GM12873 (cell line): ENCODE measurements at regions not wholly inside any gene's neighbourhood (a gene's known extent, or its start where the extent isn't known, plus 50 kb on each side); places are given as distances from the start of the nearest gene placed in this dataset.

Source experiments
- TF ChIP-seq, protein P1 (sequence below): IDR thresholded peaks from 2 replicates; pipeline ENCODE4 v1.5.1; 2012; ENCODE audit warnings: low read depth, mild to moderate bottlenecking, moderate library complexity, low read length, control low read depth; ENCODE audit not compliant: insufficient read depth; ENCODE audit errors: missing control alignments

GRCh38 chr5:107223066-107223465 is 447.7 kb downstream of the EFNA5 start:
- TF ChIP-seq, protein P1, sequence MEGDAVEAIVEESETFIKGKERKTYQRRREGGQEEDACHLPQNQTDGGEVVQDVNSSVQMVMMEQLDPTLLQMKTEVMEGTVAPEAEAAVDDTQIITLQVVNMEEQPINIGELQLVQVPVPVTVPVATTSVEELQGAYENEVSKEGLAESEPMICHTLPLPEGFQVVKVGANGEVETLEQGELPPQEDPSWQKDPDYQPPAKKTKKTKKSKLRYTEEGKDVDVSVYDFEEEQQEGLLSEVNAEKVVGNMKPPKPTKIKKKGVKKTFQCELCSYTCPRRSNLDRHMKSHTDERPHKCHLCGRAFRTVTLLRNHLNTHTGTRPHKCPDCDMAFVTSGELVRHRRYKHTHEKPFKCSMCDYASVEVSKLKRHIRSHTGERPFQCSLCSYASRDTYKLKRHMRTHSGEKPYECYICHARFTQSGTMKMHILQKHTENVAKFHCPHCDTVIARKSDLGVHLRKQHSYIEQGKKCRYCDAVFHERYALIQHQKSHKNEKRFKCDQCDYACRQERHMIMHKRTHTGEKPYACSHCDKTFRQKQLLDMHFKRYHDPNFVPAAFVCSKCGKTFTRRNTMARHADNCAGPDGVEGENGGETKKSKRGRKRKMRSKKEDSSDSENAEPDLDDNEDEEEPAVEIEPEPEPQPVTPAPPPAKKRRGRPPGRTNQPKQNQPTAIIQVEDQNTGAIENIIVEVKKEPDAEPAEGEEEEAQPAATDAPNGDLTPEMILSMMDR = no peak

GRCh38 chr5:107219993-107220392 is 450.7 kb downstream of the EFNA5 start:
- TF ChIP-seq, protein P1 = no peak

GRCh38 chr5:107218457-107219193 is 452.1 kb downstream of the EFNA5 start:
- TF ChIP-seq, protein P1 = no peak

DNA sequence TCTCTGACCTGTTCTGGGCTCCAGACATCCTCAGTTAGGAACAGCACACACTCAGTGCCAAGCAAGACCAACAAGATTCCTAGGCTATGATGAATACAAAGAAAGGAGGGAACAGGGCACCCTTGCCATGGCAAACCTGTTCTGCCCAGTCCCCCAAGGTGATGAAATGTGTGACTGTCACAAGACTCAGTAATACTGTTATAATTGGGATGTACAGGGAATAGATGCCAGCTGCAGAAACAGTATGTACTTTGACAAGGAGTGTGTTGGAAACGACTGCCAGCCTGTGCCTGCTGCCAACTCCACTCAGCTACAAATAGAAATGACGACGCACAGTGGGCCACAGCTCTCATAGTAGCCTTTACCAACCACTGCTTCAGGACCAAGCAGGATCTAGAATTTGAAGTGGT is 453.0 kb downstream of the EFNA5 start:
- TF ChIP-seq, protein P1 = no peak

- TF ChIP-seq, protein P1 = no peak
These were observed 454.1 kb downstream of the EFNA5 start for GRCh38 chr5:107216587-107216986.

GRCh38 chr5:107215611-107216010 is 455.1 kb downstream of the EFNA5 start:
- TF ChIP-seq, protein P1 = no peak

DNA sequence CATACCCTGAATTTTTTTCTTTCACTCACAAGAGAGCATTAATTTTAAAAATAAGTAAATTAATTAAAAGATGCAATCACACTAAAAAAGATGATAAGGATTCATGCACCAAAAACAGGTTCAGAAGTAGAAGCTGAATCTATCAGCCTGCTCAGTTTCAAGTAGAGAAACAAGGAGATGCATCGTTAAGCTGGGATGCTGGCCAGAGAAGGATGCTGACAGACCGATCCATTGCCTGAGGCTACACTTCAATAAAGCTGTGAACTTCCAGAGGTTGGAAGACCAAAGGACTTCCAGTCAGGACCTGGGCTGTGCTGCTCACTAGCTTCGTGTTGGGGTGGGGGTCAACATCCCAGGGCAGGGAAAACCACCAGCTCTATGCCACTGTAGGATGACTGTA is 457.7 kb downstream of the EFNA5 start:
- TF ChIP-seq, protein P1 = no peak
